HCT116 (cell line): ENCODE measurements at regions not wholly inside any gene's neighbourhood (a gene's known extent, or its start where the extent isn't known, plus 50 kb on each side); places are given as distances from the start of the nearest gene placed in this dataset.

Source experiments
- CEBPB ChIP-seq: IDR thresholded peaks from 2 replicates; pipeline ENCODE4 v1.6.1; 2012; ENCODE audit warnings: low read depth
- EZH2 ChIP-seq: fragments of 200-600 bp; sonication (generic); IDR thresholded peaks from 2 replicates; pipeline ENCODE4 v1.6.1; 2017; ENCODE audit warnings: antibody characterized with exemption, mixed run types
- JUND ChIP-seq: IDR thresholded peaks from 2 replicates; pipeline ENCODE4 v1.6.1; 2012
- POLR2A ChIP-seq: IDR thresholded peaks from 2 replicates; pipeline ENCODE4 v1.7.0; 2011; ENCODE audit warnings: borderline replicate concordance; ENCODE audit not compliant: insufficient read depth, insufficient read length; ENCODE audit errors: extremely low read depth
- ZNF274 ChIP-seq: fragments of 200-500 bp; sonication (Bioruptor generic); IDR thresholded peaks from 2 replicates; pipeline ENCODE4 v1.6.1; 2014; ENCODE audit warnings: mild to moderate bottlenecking, low read depth, low read length, inconsistent platforms
- TF ChIP-seq, protein P1 (sequence below): IDR thresholded peaks from 2 replicates; pipeline ENCODE4 v1.6.1; 2012; ENCODE audit warnings: low read depth
- TF ChIP-seq, protein P2 (sequence below), 3 experiments: fragments of 200-600 bp in 1 of 3; sonication (generic) in 1 of 3; IDR thresholded peaks in 2 of 3; conservative IDR thresholded peaks in 1 of 3; 2 replicates each; pipeline ENCODE4 v1.5.1; 2012 to 2017; ENCODE audit warnings: low read depth in 2 of 3, low read length in 2 of 3, antibody characterized with exemption in 1 of 3, borderline replicate concordance in 1 of 3, control low read depth in 1 of 3, mild to moderate bottlenecking in 1 of 3, mixed read lengths in 1 of 3, mixed run types in 1 of 3, moderate library complexity in 1 of 3; ENCODE audit not compliant: insufficient read depth in 1 of 3

DNA sequence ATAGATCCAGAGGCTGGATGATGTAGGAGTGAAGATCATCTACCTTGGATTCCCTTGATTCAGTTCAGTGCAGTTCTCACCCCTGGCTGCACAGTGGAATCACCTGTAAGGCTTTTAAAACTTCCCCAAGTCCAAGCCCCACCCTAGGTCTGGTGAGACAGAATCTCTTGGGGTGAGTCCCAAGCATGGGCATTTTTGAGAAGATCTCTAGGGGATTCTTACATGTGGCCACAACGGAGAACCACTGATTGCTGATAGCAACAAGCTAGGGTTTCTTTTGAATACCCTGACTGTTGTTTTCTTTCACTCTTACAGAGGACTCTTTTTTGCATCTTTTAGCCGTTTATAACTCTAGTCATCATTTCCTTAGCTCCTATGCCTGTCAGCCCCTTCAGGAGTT, 204.9 kb upstream of the RASGRP1 start:
- TF ChIP-seq, protein P1, sequence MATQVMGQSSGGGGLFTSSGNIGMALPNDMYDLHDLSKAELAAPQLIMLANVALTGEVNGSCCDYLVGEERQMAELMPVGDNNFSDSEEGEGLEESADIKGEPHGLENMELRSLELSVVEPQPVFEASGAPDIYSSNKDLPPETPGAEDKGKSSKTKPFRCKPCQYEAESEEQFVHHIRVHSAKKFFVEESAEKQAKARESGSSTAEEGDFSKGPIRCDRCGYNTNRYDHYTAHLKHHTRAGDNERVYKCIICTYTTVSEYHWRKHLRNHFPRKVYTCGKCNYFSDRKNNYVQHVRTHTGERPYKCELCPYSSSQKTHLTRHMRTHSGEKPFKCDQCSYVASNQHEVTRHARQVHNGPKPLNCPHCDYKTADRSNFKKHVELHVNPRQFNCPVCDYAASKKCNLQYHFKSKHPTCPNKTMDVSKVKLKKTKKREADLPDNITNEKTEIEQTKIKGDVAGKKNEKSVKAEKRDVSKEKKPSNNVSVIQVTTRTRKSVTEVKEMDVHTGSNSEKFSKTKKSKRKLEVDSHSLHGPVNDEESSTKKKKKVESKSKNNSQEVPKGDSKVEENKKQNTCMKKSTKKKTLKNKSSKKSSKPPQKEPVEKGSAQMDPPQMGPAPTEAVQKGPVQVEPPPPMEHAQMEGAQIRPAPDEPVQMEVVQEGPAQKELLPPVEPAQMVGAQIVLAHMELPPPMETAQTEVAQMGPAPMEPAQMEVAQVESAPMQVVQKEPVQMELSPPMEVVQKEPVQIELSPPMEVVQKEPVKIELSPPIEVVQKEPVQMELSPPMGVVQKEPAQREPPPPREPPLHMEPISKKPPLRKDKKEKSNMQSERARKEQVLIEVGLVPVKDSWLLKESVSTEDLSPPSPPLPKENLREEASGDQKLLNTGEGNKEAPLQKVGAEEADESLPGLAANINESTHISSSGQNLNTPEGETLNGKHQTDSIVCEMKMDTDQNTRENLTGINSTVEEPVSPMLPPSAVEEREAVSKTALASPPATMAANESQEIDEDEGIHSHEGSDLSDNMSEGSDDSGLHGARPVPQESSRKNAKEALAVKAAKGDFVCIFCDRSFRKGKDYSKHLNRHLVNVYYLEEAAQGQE, result no peak
- TF ChIP-seq JUND (no peak), CEBPB (no peak), EZH2 (no peak), POLR2A (no peak), ZNF274 (no peak)
- TF ChIP-seq, protein P2, sequence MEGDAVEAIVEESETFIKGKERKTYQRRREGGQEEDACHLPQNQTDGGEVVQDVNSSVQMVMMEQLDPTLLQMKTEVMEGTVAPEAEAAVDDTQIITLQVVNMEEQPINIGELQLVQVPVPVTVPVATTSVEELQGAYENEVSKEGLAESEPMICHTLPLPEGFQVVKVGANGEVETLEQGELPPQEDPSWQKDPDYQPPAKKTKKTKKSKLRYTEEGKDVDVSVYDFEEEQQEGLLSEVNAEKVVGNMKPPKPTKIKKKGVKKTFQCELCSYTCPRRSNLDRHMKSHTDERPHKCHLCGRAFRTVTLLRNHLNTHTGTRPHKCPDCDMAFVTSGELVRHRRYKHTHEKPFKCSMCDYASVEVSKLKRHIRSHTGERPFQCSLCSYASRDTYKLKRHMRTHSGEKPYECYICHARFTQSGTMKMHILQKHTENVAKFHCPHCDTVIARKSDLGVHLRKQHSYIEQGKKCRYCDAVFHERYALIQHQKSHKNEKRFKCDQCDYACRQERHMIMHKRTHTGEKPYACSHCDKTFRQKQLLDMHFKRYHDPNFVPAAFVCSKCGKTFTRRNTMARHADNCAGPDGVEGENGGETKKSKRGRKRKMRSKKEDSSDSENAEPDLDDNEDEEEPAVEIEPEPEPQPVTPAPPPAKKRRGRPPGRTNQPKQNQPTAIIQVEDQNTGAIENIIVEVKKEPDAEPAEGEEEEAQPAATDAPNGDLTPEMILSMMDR (IDR thresholded peaks at IDR 0.05 in 2 of 3, conservative IDR thresholded peaks at IDR 0.05 in 1 of 3; ENCODE audit: borderline replicate concordance in 1 of 3, insufficient read depth in 1 of 3, low read depth in 2 of 3, low read length in 2 of 3), result no peak
